Loucy (cell line): ENCODE measurements at regions not wholly inside any gene's neighbourhood (a gene's known extent, or its start where the extent isn't known, plus 50 kb on each side); places are given as distances from the start of the nearest gene placed in this dataset.
"Not testable (repeated sequence)": the region's sequence is repeated elsewhere in the genome, so short reads cannot be mapped to it uniquely, and the experiment has no call there.

Source experiments
- H2AFZ ChIP-seq: fragments of 200-600 bp; sonication (generic); 2 replicates; pipeline ENCODE4 v1.6.0; 2016; ENCODE audit warnings: antibody characterized with exemption, mild to moderate bottlenecking, low read length, moderate library complexity
- H3F3A ChIP-seq: fragments of 200-600 bp; 2 replicates; pipeline ENCODE4 v1.6.0; 2016; ENCODE audit warnings: antibody characterized with exemption, low read depth, mild to moderate bottlenecking
- H3K27me3 ChIP-seq: fragments of 200-600 bp; sonication (generic); 2 replicates; pipeline ENCODE4 v1.6.1; 2014; ENCODE audit warnings: low read length, mild to moderate bottlenecking; ENCODE audit not compliant: insufficient read depth, poor library complexity, severe bottlenecking
- H3K36me3 ChIP-seq: fragments of 200-600 bp; sonication (generic); 2 replicates; pipeline ENCODE4 v1.6.1; 2016; ENCODE audit warnings: low read length; ENCODE audit not compliant: insufficient read depth
- H3K4me1 ChIP-seq: fragments of 200-600 bp; sonication (generic); 2 replicates; pipeline ENCODE4 v1.5.1; 2014; ENCODE audit warnings: low read length, mild to moderate bottlenecking; ENCODE audit not compliant: insufficient read depth, poor library complexity, severe bottlenecking
- H3K4me2 ChIP-seq: fragments of 200-600 bp; sonication (generic); 2 replicates; pipeline ENCODE4 v1.6.0; 2014; ENCODE audit warnings: antibody characterized with exemption, low read length, low read depth, mild to moderate bottlenecking; ENCODE audit not compliant: poor library complexity, severe bottlenecking
- H3K4me3 ChIP-seq: fragments of 200-600 bp; sonication (generic); 2 replicates; pipeline ENCODE4 v1.5.1; 2014; ENCODE audit warnings: low read length, mild to moderate bottlenecking, mixed read lengths; ENCODE audit not compliant: poor library complexity, severe bottlenecking
- H3K79me2 ChIP-seq: fragments of 200-600 bp; sonication (generic); 2 replicates; pipeline ENCODE4 v1.6.1; 2014; ENCODE audit warnings: low read length; ENCODE audit not compliant: insufficient read depth
- H3K9ac ChIP-seq: fragments of 200-600 bp; sonication (generic); 2 replicates; pipeline ENCODE4 v1.6.0; 2014; ENCODE audit warnings: mild to moderate bottlenecking, low read depth, low read length, moderate library complexity; ENCODE audit not compliant: poor library complexity, severe bottlenecking
- H3K9me2 ChIP-seq: fragments of 200-600 bp; sonication (generic); replicated peaks from 2 replicates; pipeline ENCODE4 v1.6.1; 2016; ENCODE audit warnings: low read depth, low read length, mixed read lengths
- H3K9me3 ChIP-seq: fragments of 200-600 bp; sonication (generic); 2 replicates; pipeline ENCODE4 v1.6.1; 2014; ENCODE audit warnings: mild to moderate bottlenecking, antibody characterized with exemption, low read length, low read depth; ENCODE audit not compliant: insufficient read depth
- H4K20me1 ChIP-seq: fragments of 200-600 bp; sonication (generic); 2 replicates; pipeline ENCODE4 v1.6.0; 2014; ENCODE audit warnings: antibody characterized with exemption, low read length, mild to moderate bottlenecking; ENCODE audit not compliant: insufficient read depth, poor library complexity, severe bottlenecking
- EZH2phosphoT487 ChIP-seq: fragments of 200-600 bp; IDR thresholded peaks from 2 replicates; pipeline ENCODE4 v1.6.1; 2018; ENCODE audit warnings: antibody characterized with exemption, mild to moderate bottlenecking, moderate library complexity, borderline replicate concordance
- TF ChIP-seq, protein P1 (sequence below): fragments of 200-600 bp; sonication (generic); conservative IDR thresholded peaks from 2 replicates; pipeline ENCODE4 v1.5.1; 2014; ENCODE audit warnings: mild to moderate bottlenecking, antibody characterized with exemption, low read length

DNA sequence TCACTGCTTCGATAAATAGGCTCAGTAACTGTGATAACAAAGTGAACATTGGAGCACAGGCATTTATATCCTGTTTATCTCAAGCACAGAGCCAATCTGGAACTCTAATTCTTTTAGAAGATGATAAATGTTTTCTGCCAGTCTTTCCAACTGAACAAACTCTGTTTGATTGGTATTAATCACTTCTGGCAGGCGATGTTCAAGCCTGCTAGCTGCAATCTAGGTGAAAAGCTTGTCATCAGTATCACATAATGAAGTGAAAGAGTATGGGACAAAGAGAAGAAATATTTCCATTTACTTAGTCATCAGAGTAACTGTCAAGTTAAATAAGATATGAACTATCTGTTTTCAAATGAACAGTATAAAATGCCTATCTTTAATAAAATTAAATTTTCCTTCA lies 577.3 kb downstream of the VGLL3 start:
- Histone ChIP-seq H2AFZ (no peak overlapping the region), H3K4me2 (no peak overlapping the region), H3K79me2 (no peaks in the 10 kb centered on the region), H3K27me3 (no peaks in the 10 kb centered on the region), H3K36me3 (no peaks in the 10 kb centered on the region), H3K4me1 (no peaks in the 10 kb centered on the region), H3K9me3 (no peaks in the 10 kb centered on the region), H3K4me3 (no peak overlapping the region), H3F3A (no peaks in the 10 kb centered on the region), H3K9ac (no peak overlapping the region), H3K9me2 (no peaks in the 10 kb centered on the region), H4K20me1 (no peaks in the 10 kb centered on the region)
- TF ChIP-seq, protein P1, sequence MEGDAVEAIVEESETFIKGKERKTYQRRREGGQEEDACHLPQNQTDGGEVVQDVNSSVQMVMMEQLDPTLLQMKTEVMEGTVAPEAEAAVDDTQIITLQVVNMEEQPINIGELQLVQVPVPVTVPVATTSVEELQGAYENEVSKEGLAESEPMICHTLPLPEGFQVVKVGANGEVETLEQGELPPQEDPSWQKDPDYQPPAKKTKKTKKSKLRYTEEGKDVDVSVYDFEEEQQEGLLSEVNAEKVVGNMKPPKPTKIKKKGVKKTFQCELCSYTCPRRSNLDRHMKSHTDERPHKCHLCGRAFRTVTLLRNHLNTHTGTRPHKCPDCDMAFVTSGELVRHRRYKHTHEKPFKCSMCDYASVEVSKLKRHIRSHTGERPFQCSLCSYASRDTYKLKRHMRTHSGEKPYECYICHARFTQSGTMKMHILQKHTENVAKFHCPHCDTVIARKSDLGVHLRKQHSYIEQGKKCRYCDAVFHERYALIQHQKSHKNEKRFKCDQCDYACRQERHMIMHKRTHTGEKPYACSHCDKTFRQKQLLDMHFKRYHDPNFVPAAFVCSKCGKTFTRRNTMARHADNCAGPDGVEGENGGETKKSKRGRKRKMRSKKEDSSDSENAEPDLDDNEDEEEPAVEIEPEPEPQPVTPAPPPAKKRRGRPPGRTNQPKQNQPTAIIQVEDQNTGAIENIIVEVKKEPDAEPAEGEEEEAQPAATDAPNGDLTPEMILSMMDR, result no peak
- TF ChIP-seq EZH2phosphoT487, result no peak

DNA sequence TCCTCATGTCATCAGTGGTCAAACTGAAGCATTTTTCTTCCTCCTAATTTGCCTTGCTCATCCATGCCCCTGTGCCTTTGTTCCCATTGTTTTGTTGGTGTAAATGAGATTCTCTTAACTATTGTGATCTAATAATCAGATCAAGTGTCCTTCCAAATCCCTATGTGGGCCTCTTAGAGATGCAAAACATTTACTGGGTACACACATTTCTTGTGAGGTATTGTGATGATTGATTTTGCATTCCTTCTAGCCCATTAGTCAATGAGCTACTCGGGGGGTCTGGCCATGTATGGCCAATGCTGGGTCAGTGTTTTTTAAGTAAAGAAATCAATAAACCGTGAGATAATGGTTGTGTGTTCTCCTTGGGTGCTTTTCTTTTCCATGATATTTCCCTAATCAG lies 580.4 kb downstream of the VGLL3 start:
- Histone ChIP-seq H3K4me2 (no peak overlapping the region), H3K4me3 (no peak overlapping the region)

DNA sequence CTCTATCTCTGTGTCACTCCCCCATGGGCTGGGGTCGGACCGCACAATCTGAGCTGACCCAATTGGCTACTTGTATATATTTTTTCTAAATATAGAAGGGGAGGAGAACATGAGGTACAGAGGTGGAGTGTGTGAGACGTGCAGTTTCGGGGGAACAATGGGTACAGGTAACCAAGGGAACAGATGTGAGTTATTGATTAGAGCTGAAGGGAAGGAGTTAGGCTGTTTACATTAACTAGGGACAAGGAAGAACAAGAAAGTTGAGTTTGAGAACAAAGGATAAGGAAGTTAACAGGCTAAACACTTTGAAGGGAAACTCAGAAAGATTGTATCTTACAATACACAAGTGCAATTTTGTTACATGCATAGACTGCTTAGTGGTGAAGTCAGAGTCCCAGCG lies 601.2 kb downstream of the VGLL3 start:
- H3K27me3 ChIP-seq, result not testable (repeated sequence)

More for the DNA sequence above, 580.4 kb downstream of the VGLL3 start:
- Histone ChIP-seq H3K9me3 (no peaks in the 10 kb centered on the region), H2AFZ (no peak overlapping the region), H3K9ac (no peak overlapping the region), H3K79me2 (no peaks in the 10 kb centered on the region), H3K9me2 (no peaks in the 10 kb centered on the region), H3K36me3 (no peaks in the 10 kb centered on the region), H3F3A (no peaks in the 10 kb centered on the region), H3K27me3 (no peaks in the 10 kb centered on the region), H4K20me1 (no peaks in the 10 kb centered on the region), H3K4me1 (no peaks in the 10 kb centered on the region)
- TF ChIP-seq EZH2phosphoT487, result no peak
- TF ChIP-seq, protein P1, result no peak

DNA sequence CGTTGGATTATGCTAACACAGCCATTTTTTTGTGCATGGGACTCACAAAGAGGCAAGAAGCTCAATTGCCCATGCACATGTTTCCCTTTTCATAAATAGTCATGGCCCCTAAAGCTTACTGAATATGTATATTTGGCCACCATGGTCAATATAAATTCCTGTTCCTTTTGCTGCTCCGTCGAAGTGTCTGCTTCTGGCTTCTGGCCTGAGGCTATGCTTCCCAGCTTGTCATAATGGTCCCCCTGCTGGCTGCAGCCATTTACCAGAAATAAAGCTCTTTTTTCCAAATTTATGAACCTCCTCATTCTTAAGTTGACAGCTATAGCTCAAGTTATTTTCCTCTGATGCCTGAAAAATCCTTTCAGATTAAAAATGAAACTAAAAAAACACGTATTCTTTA lies 602.1 kb downstream of the VGLL3 start:
- H3K4me1 ChIP-seq, result no peaks in the 10 kb centered on the region
- H3K9ac ChIP-seq, result no peak overlapping the region
- H3K4me3 ChIP-seq, result no peak overlapping the region
- no peak overlapping the region for H3K4me2 ChIP-seq
- H3K9me2 ChIP-seq, result no peaks in the 10 kb centered on the region
- no peaks in the 10 kb centered on the region for H3K36me3 ChIP-seq
- no peaks in the 10 kb centered on the region for H3K79me2 ChIP-seq
- H3K27me3 ChIP-seq, result no peaks in the 10 kb centered on the region
- no peaks in the 10 kb centered on the region for H4K20me1 ChIP-seq
- H3K9me3 ChIP-seq, result no peaks in the 10 kb centered on the region
- no peak overlapping the region for H2AFZ ChIP-seq
- no peaks in the 10 kb centered on the region for H3F3A ChIP-seq
- no peak for TF ChIP-seq EZH2phosphoT487
- TF ChIP-seq, protein P1, result no peak

More for the DNA sequence above, 601.2 kb downstream of the VGLL3 start:
- not testable (repeated sequence) for H3K79me2 ChIP-seq, H4K20me1 ChIP-seq, H3K4me1 ChIP-seq, H3K4me2 ChIP-seq, H3K9me2 ChIP-seq, H2AFZ ChIP-seq, H3K36me3 ChIP-seq, H3K4me3 ChIP-seq, H3K9ac ChIP-seq, H3K9me3 ChIP-seq, H3F3A ChIP-seq
